Vagina (tissue), 2 donors: ENCODE measurements at regions not wholly inside any gene's neighbourhood (a gene's known extent, or its start where the extent isn't known, plus 50 kb on each side); places are given as distances from the start of the nearest gene placed in this dataset. TPM values are rescaled to one million over a fixed set of nuclear protein-coding genes. Genes with fewer than 3 reads are reported as not detected.

Experiments
- DNase-seq, 2 donors: peaks; one replicate each; pipeline ENCODE4 v3.0.0-alpha.2; 2017; ENCODE audit errors: extremely low spot score in 2 of 2
- H3K27ac ChIP-seq: fragments of 200-600 bp; sonication (generic); one replicate; pipeline ENCODE4 v1.5.1; 2019
- H3K27me3 ChIP-seq: fragments of 200-600 bp; sonication (generic); one replicate; pipeline ENCODE4 v1.5.1; 2019
- H3K36me3 ChIP-seq, 2 donors: fragments of 200-600 bp; sonication (generic); one replicate each; pipeline ENCODE4 v1.5.1; 2017 to 2019
- H3K4me1 ChIP-seq: fragments of 200-600 bp; sonication (generic); one replicate; pipeline ENCODE4 v1.5.1; 2019
- H3K4me3 ChIP-seq, 2 donors: fragments of 200-600 bp; sonication (generic); 1 replicate in 1 of 2; 2 replicates in 1 of 2; pipeline ENCODE4 v1.5.1; 2016 to 2019
- H3K9me3 ChIP-seq: fragments of 200-600 bp; sonication (generic); one replicate; pipeline ENCODE4 v1.5.1; 2019
- CTCF ChIP-seq, 3 experiments: fragments of 450-650 bp in 2 of 3; fragments of 200-600 bp in 1 of 3; sonication (generic) in 1 of 3; IDR thresholded peaks; one replicate each; pipeline ENCODE4 v1.5.1; 2017 to 2019; ENCODE audit warnings: antibody characterized with exemption in 3 of 3, mild to moderate bottlenecking in 2 of 3, moderate library complexity in 2 of 3
- POLR2A ChIP-seq, 2 donors: fragments of 450-650 bp; IDR thresholded peaks; one replicate each; pipeline ENCODE4 v1.6.1; 2017; ENCODE audit warnings: antibody characterized with exemption in 2 of 2, mild to moderate bottlenecking in 2 of 2, moderate library complexity in 2 of 2
- POLR2AphosphoS5 ChIP-seq, 2 donors: sonication (generic); formaldehyde crosslinking; IDR thresholded peaks; one replicate each; pipeline ENCODE4 v1.9.0; 2017; ENCODE audit warnings: antibody characterized with exemption in 2 of 2, mild to moderate bottlenecking in 2 of 2, low read depth in 1 of 2; ENCODE audit not compliant: insufficient read depth in 1 of 2
- intact Hi-C: fragments of 100-400 bp; cut with DNase I; formaldehyde crosslinking; loops from one replicate; pipeline ENCODE4 v1.15.1; 2023
- small RNA-seq: library from RNA; depleted of rRNA; stranded (forward); fragments of <200 nt; gene quantifications from one replicate; pipeline ENCODE3, GENCODE V24; 2016

DNA sequence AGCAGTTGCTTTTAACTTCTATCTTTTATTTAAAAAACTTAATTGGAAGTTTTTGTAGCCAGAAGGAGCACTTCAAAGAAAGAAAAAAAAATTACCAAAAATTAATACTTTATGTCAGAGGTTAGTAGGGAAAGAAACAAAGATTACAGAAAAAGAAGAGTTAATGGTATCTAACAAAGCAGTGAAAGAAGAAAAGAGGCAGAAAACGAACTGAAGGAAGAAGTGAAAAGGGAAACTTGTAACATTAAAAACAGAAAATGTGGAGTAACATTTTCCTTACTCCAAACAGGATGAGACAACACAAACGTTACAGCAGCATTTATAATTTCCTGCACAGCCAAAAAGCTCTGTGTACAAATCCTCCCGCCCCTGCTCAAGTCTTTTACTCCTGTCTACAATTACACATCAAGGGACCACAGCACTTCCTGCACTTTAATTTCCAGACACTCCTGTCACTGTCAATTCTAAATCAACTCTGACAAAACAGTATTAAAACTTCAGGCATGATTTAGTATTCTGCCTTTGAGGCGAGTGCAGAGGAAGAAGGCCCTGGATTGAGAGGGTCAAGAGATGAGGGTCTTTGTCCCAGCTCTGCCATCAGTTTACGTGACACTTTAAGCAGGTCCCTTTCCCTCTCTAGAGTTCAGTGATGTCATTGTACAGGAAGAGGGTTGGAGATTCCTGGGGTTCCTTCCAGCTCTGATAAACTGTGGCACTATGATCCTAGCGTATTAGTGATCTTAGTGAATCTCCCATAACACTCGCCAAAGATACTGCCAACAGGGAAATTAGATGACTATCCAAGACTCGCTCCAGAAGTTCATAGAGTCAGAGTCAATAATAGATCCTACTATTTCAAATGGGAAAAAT is 53.2 kb upstream of the LSM14A start:
- H3K4me1 ChIP-seq = no peaks in the 10 kb centered on the region
- H3K36me3 ChIP-seq = no peaks in the 10 kb centered on the region
- no peaks in the 10 kb centered on the region for H3K9me3 ChIP-seq
- H3K4me3 ChIP-seq = no peak overlapping the region
- H3K27ac ChIP-seq = no peak overlapping the region
- DNase-seq = no peak
- no peaks in the 10 kb centered on the region for H3K27me3 ChIP-seq
- no peak for TF ChIP-seq CTCF (IDR thresholded peaks at IDR 0.05)
- TF ChIP-seq POLR2AphosphoS5 (IDR thresholded peaks at IDR 0.05; ENCODE audit: insufficient read depth in 1 of 2, low read depth in 1 of 2) = no peak
- TF ChIP-seq POLR2A (IDR thresholded peaks at IDR 0.05) = no peak
- intact Hi-C loops = no loop called here

DNA sequence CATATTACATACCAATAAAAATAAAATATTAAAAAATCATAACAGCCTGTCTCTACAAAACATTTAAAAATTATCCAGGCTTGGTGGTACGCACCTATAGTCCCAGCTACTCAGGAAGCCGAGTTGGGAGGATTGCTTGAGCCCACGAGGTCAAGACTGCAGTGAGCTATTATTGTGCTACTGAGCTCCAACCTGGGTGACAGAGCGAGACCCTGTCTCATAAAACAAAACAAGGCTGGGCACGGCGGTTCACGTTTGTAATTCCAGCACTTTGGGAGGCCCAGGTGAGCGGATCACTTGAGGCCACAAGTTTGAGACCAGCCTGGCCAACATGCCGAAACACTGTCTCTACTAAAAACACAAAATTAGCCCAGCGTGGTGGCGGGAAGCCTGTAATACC is 52.2 kb upstream of the LSM14A start:
- H3K36me3 ChIP-seq = no peaks in the 10 kb centered on the region
- no peaks in the 10 kb centered on the region for H3K4me1 ChIP-seq
- intact Hi-C loops = no loop called here
- H3K9me3 ChIP-seq = no peaks in the 10 kb centered on the region
- no peak overlapping the region for H3K4me3 ChIP-seq
- DNase-seq = no peak
- no peak overlapping the region for H3K27ac ChIP-seq
- H3K27me3 ChIP-seq = no peaks in the 10 kb centered on the region
- TF ChIP-seq POLR2AphosphoS5 (IDR thresholded peaks at IDR 0.05; ENCODE audit: insufficient read depth in 1 of 2, low read depth in 1 of 2) (no peak), POLR2A (IDR thresholded peaks at IDR 0.05) (no peak), CTCF (IDR thresholded peaks at IDR 0.05) (no peak)

- Histone ChIP-seq H3K4me3 (no peak overlapping the region), H3K4me1 (no peaks in the 10 kb centered on the region), H3K27ac (no peak overlapping the region), H3K27me3 (no peaks in the 10 kb centered on the region), H3K9me3 (no peaks in the 10 kb centered on the region), H3K36me3 (no peaks in the 10 kb centered on the region)
- intact Hi-C loops = no loop called here
- no peak for DNase-seq
- TF ChIP-seq CTCF (IDR thresholded peaks at IDR 0.05) (peak in 1 of 3 experiments; percentile 18), POLR2AphosphoS5 (IDR thresholded peaks at IDR 0.05; ENCODE audit: insufficient read depth in 1 of 2, low read depth in 1 of 2) (no peak), POLR2A (IDR thresholded peaks at IDR 0.05) (no peak)
These were observed 51.3 kb upstream of the LSM14A start for GRCh38 chr19:34120846-34121639.

Small RNA genes lying in the stretch of these regions (small RNA-seq; reads per million reads assigned to genes)
- gene RN7SL150P (not detected), gene RPS4XP23 (not detected)
